Chondrocyte (in vitro differentiated cells): ENCODE measurements at regions not wholly inside any gene's neighbourhood (a gene's known extent, or its start where the extent isn't known, plus 50 kb on each side); places are given as distances from the start of the nearest gene placed in this dataset.
A peak's percentile ranks its signal among the peaks of the same experiment; 100 is the strongest.

ENCODE experiments used
- DNase-seq: peaks from one replicate; pipeline ENCODE4 v3.0.0; 2021; ENCODE audit warnings: mixed read lengths, low spot score
- H3K27ac Mint-ChIP-seq: one replicate; pipeline ENCODE4 v1.8.0; 2021; ENCODE audit warnings: mild to moderate bottlenecking, moderate library complexity, mixed read lengths; ENCODE audit not compliant: unreplicated experiment
- H3K27me3 Mint-ChIP-seq: 2 replicates; pipeline ENCODE4 v1.8.0; 2021; ENCODE audit warnings: low read depth, mixed read lengths
- H3K36me3 Mint-ChIP-seq: 2 replicates; pipeline ENCODE4 v1.8.0; 2021; ENCODE audit warnings: low read depth, mixed read lengths
- H3K4me1 Mint-ChIP-seq: 2 replicates; pipeline ENCODE4 v1.8.0; 2021; ENCODE audit warnings: low read depth, mild to moderate bottlenecking, mixed read lengths
- H3K4me3 Mint-ChIP-seq: one replicate; pipeline ENCODE4 v1.8.0; 2021; ENCODE audit warnings: mild to moderate bottlenecking, moderate library complexity, mixed read lengths; ENCODE audit not compliant: unreplicated experiment
- H3K9me3 Mint-ChIP-seq: 2 replicates; pipeline ENCODE4 v1.8.0; 2021; ENCODE audit warnings: low read depth, mixed read lengths
- TF ChIP-seq, protein P1 (sequence below): fragments of 200-600 bp; sonication (generic); IDR thresholded peaks from 2 replicates; pipeline ENCODE4 v1.5.0; 2021; ENCODE audit warnings: antibody characterized with exemption, mild to moderate bottlenecking, moderate library complexity

DNA sequence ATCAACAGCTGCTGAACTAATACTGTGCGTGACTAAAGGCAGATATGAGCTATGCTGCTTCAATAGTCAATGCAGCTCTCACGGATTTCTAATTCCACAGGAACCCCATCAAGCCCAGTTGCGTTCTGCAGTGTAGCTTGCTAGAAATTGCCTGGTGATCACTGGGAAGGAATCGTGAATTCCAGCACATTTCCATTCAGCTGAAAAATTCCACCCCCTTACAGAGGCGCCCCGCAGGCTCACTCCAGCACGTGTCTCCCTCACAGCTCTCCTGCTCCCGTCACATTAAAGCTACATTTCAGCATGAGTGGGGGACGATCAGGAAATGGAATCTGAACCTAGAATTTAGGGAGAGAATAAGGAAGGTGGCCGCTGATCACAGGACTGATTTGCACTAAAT, 534.8 kb downstream of the TCERG1L start:
- no peak overlapping the region for H3K4me3 Mint-ChIP-seq
- peaks cover 19% of the 10 kb centered on the region for H3K9me3 Mint-ChIP-seq
- no peak overlapping the region for H3K27ac Mint-ChIP-seq
- H3K27me3 Mint-ChIP-seq: no peaks in the 10 kb centered on the region
- H3K4me1 Mint-ChIP-seq: no peaks in the 10 kb centered on the region
- TF ChIP-seq, protein P1, sequence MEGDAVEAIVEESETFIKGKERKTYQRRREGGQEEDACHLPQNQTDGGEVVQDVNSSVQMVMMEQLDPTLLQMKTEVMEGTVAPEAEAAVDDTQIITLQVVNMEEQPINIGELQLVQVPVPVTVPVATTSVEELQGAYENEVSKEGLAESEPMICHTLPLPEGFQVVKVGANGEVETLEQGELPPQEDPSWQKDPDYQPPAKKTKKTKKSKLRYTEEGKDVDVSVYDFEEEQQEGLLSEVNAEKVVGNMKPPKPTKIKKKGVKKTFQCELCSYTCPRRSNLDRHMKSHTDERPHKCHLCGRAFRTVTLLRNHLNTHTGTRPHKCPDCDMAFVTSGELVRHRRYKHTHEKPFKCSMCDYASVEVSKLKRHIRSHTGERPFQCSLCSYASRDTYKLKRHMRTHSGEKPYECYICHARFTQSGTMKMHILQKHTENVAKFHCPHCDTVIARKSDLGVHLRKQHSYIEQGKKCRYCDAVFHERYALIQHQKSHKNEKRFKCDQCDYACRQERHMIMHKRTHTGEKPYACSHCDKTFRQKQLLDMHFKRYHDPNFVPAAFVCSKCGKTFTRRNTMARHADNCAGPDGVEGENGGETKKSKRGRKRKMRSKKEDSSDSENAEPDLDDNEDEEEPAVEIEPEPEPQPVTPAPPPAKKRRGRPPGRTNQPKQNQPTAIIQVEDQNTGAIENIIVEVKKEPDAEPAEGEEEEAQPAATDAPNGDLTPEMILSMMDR: no peak
- peak; percentile 37 for DNase-seq
- H3K36me3 Mint-ChIP-seq: no peaks in the 10 kb centered on the region

DNA sequence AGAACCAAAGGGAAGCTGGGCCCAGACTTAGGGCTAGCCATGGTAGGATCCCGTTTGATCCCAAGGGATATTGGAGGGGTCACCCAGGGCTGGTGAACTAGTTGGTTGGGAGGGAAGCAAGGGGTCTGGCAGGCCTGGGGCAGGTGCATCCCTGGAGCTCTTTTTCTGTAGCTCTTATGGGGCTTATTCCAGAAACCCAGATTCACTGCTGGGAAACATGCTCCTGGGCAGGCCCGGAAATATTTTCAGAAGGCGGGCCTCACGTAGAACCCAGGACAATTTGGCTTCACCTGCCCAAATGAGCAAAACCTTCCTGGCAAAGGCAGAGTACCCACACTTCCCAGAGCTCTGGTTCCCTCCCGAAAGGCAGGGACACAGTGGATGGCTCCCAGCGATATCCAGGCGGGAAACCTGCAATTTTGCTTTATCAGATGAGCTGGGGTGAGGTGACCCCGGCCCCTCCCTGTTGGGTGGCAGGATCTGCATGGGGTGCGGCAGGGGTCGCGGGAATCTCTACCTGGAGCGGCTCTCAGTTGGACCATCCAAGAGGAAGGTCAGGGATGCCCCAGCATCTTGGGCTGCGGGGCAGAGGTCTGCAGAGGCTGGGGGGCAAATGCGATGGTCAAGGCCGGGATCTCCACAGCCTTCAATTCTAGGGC, 533.9 kb downstream of the TCERG1L start:
- H3K4me1 Mint-ChIP-seq: no peaks in the 10 kb centered on the region
- peaks cover 22% of the 10 kb centered on the region for H3K9me3 Mint-ChIP-seq
- H3K27ac Mint-ChIP-seq: no peak overlapping the region
- no peak overlapping the region for H3K4me3 Mint-ChIP-seq
- no peaks in the 10 kb centered on the region for H3K27me3 Mint-ChIP-seq
- no peak for DNase-seq
- TF ChIP-seq, protein P1: no peak
- no peaks in the 10 kb centered on the region for H3K36me3 Mint-ChIP-seq

DNA sequence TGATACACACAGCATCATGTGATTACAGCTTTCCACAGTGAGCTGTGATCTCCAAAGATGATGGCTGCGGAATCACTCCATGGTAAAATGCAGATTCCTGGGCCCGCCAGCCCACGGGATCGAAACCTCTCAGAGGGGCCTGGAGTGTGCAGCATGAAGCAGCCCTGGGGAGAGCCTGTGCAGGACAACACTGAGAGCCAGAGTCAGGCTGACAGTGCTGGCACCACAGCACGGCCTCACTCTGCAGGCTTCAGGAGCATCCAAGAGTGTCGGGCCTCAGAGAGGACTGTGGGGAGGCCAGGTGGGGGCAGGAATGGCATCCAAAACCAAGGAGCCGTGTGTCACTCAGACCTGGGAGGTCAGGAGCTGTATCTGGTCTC, 533.4 kb downstream of the TCERG1L start:
- TF ChIP-seq, protein P1: no peak
- no peaks in the 10 kb centered on the region for H3K36me3 Mint-ChIP-seq
- H3K9me3 Mint-ChIP-seq: peaks cover 22% of the 10 kb centered on the region
- H3K27me3 Mint-ChIP-seq: no peaks in the 10 kb centered on the region
- H3K4me1 Mint-ChIP-seq: no peaks in the 10 kb centered on the region
- H3K27ac Mint-ChIP-seq: no peak overlapping the region
- H3K4me3 Mint-ChIP-seq: no peak overlapping the region
- peak; percentile 37 for DNase-seq

DNA sequence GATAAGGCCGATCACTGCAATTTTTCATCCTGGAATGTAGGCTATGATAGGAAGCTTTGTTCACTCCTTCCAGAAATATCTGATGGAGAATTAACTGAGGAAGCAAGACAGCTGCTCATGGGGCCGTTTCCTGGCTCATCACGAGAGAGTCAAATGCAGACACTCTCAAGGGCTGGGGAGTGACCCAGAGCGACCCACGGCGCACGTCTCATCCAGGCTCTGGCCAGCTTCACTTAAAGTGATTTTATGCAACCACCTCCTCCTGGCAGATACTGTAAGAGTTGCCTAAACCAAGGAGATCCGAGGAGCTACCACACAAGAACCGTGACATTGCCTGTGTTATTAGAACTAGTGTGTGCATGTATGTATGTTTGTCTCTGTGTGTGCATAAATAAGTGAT, 530.8 kb downstream of the TCERG1L start:
- Mint-ChIP-seq H3K36me3 (no peaks in the 10 kb centered on the region), H3K27ac (no peak overlapping the region), H3K4me3 (no peak overlapping the region), H3K9me3 (peaks cover 14% of the 10 kb centered on the region), H3K4me1 (no peaks in the 10 kb centered on the region), H3K27me3 (no peaks in the 10 kb centered on the region)
- no peak for DNase-seq
- TF ChIP-seq, protein P1: no peak

DNA sequence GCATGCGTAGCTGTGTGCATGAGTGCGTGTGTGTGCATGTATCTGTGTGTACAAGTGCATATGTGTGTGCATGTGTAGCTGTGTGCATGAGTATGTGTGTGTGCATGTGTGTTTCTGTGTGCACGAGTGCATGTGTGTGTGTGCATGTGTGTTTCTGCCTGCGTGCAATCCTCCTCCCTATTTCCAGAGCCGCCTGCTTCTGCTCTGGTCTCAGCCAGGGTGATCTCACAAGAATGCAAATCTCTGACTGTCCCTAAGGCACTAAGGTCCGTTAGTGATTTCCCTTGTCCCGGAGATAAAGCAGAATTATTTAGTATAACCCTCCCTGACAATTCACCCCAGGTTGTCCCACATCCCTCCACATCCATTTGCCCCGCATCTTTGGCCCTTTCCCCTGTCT, 530.3 kb downstream of the TCERG1L start:
- Mint-ChIP-seq H3K4me3 (no peak overlapping the region), H3K27me3 (no peaks in the 10 kb centered on the region), H3K4me1 (no peaks in the 10 kb centered on the region), H3K9me3 (peaks cover 13% of the 10 kb centered on the region), H3K36me3 (no peaks in the 10 kb centered on the region), H3K27ac (no peak overlapping the region)
- DNase-seq: no peak
- TF ChIP-seq, protein P1: no peak
